ENCODE measurements at regions not wholly inside any gene's neighbourhood (a gene's known extent, or its start where the extent isn't known, plus 50 kb on each side); places are given as distances from the start of the nearest gene placed in this dataset.
"Not testable (repeated sequence)": the region's sequence is repeated elsewhere in the genome, so short reads cannot be mapped to it uniquely, and the experiment has no call there.

- ChIA-PET POLR2A (interaction anchor here (0.6 kb wide), 1 partner anchor 131 kb away, joined by 3 read pairs; no protein-coding TSS in a partner anchor), CTCF (interaction anchor here (1.6 kb wide), 1 partner anchor 10 kb away, joined by 4 read pairs; no protein-coding TSS in a partner anchor)
- no peak for DNase-seq (ENCODE audit: low read depth, low spot score)
- H3K4me3 ChIP-seq (ENCODE audit: low read depth, low read length) = no peak overlapping the region
- no peak for TF ChIP-seq CTCF (IDR thresholded peaks at IDR 0.05; ENCODE audit: insufficient read depth, low read length, missing control alignments)
These were observed 108.2 kb downstream of the EOMES start for GRCh38 chr3:27613846-27614500.

- no peak overlapping the region for H3K4me3 ChIP-seq (ENCODE audit: low read depth, low read length)
- no peak for TF ChIP-seq CTCF (IDR thresholded peaks at IDR 0.05; ENCODE audit: insufficient read depth, low read length, missing control alignments)
- ChIA-PET CTCF (interaction anchor here (2.2 kb wide), 1 partner anchor 10 kb away, joined by 6 read pairs; no protein-coding TSS in a partner anchor), POLR2A (interaction anchor here (1.5 kb wide), 1 partner anchor 22 kb away, joined by 3 read pairs; no protein-coding TSS in a partner anchor)
- DNase-seq (ENCODE audit: low read depth, low spot score) = no peak
These were observed 111.2 kb downstream of the EOMES start for GRCh38 chr3:27610800-27611525.

- CTCF ChIA-PET = interaction anchor here (1.0 kb wide), 1 partner anchor 320 kb away, joined by 3 read pairs; no protein-coding TSS in a partner anchor
- no peak for DNase-seq (ENCODE audit: low read depth, low spot score)
- POLR2A ChIA-PET = no interaction called here
- TF ChIP-seq CTCF (IDR thresholded peaks at IDR 0.05; ENCODE audit: insufficient read depth, low read length, missing control alignments) = no peak
- no peak overlapping the region for H3K4me3 ChIP-seq (ENCODE audit: low read depth, low read length)
These were observed 114.8 kb downstream of the EOMES start for GRCh38 chr3:27607370-27607769.

- ChIA-PET CTCF (no interaction called here), POLR2A (interaction anchor here (0.5 to 0.8 kb wide), 2 partner anchors 75 to 86 kb away, joined by 3 to 6 read pairs; no protein-coding TSS in a partner anchor)
- TF ChIP-seq CTCF (IDR thresholded peaks at IDR 0.05; ENCODE audit: insufficient read depth, low read length, missing control alignments) = no peak
- DNase-seq (ENCODE audit: low read depth, low spot score) = no peak
- H3K4me3 ChIP-seq (ENCODE audit: low read depth, low read length) = no peak overlapping the region
These were observed 115.6 kb downstream of the EOMES start for GRCh38 chr3:27606537-27606936.

GRCh38 chr3:27601311-27601710 lies 117.1 kb upstream of the SLC4A7 start:
- CTCF ChIA-PET = interaction anchor here (2.4 kb wide), 1 partner anchor 9 kb away, joined by 6 read pairs; no protein-coding TSS in a partner anchor
- DNase-seq (ENCODE audit: low read depth, low spot score); POLR2A ChIA-PET: not testable (repeated sequence)

GRCh38 chr3:27599741-27600140 lies 115.6 kb upstream of the SLC4A7 start:
- CTCF ChIA-PET; POLR2A ChIA-PET; H3K4me3 ChIP-seq (ENCODE audit: low read depth, low read length); DNase-seq (ENCODE audit: low read depth, low spot score): not testable (repeated sequence)

More at GRCh38 chr3:27601311-27601710, 117.1 kb upstream of the SLC4A7 start:
- not testable (repeated sequence) for H3K4me3 ChIP-seq (ENCODE audit: low read depth, low read length)

- no peak for TF ChIP-seq CTCF (IDR thresholded peaks at IDR 0.05; ENCODE audit: insufficient read depth, low read length, missing control alignments)
- ChIA-PET POLR2A (no interaction called here), CTCF (no interaction called here)
- no peak overlapping the region for H3K4me3 ChIP-seq (ENCODE audit: low read depth, low read length)
- DNase-seq (ENCODE audit: low read depth, low spot score) = no peak
These were observed 112.7 kb upstream of the SLC4A7 start for GRCh38 chr3:27596921-27597320.
